H1 (cell line): ENCODE measurements at regions not wholly inside any gene's neighbourhood (a gene's known extent, or its start where the extent isn't known, plus 50 kb on each side); places are given as distances from the start of the nearest gene placed in this dataset.

ENCODE experiments used
- CHD7 ChIP-seq: fragments of 300-600 bp; sonication (generic); IDR thresholded peaks from 2 replicates; pipeline ENCODE4 v1.7.1; 2012; ENCODE audit warnings: low read length, moderate library complexity, mild to moderate bottlenecking, inconsistent platforms; ENCODE audit not compliant: insufficient replicate concordance
- EP300 ChIP-seq, 2 experiments: IDR thresholded peaks; 1 replicate in 1 of 2; 2 replicates in 1 of 2; pipeline ENCODE4 v1.6.1; 2011 to 2012; ENCODE audit warnings: low read depth in 2 of 2, low read length in 2 of 2, mild to moderate bottlenecking in 2 of 2, borderline replicate concordance in 1 of 2, inconsistent platforms in 1 of 2, moderate library complexity in 1 of 2
- FOSL1 ChIP-seq: IDR thresholded peaks from 2 replicates; pipeline ENCODE4 v1.6.1; 2011; ENCODE audit warnings: mild to moderate bottlenecking, low read depth, low read length, moderate library complexity; ENCODE audit not compliant: insufficient read depth
- GTF2F1 ChIP-seq: IDR thresholded peaks from 2 replicates; pipeline ENCODE4 v1.6.1; 2012; ENCODE audit warnings: low read depth, low read length, improper control_type of control experiment, borderline replicate concordance
- HDAC2 ChIP-seq, 2 experiments: fragments of 300-600 bp in 1 of 2; sonication (generic) in 1 of 2; IDR thresholded peaks; 2 replicates each; pipeline ENCODE4 v1.6.1; 2011 to 2012; ENCODE audit warnings: low read depth in 2 of 2, low read length in 2 of 2, mild to moderate bottlenecking in 2 of 2, moderate library complexity in 2 of 2, borderline replicate concordance in 1 of 2, inconsistent platforms in 1 of 2
- JUND ChIP-seq: IDR thresholded peaks from 2 replicates; pipeline ENCODE4 v1.6.1; 2011; ENCODE audit warnings: mild to moderate bottlenecking, improper control_type of control experiment, low read length
- SIX5 ChIP-seq: IDR thresholded peaks from 2 replicates; pipeline ENCODE4 v1.6.1; 2011; ENCODE audit warnings: mild to moderate bottlenecking, low read depth, low read length
- SP2 ChIP-seq: IDR thresholded peaks from 2 replicates; pipeline ENCODE4 v1.6.1; 2012; ENCODE audit warnings: mild to moderate bottlenecking, low read length, inconsistent platforms

GRCh38 chr10:37700886-37701780 lies 156.3 kb downstream of the ZNF248 start (continued):
- TF ChIP-seq CHD7 = no peak
- TF ChIP-seq FOSL1 = no peak
- TF ChIP-seq GTF2F1 = no peak
- TF ChIP-seq JUND = no peak
- TF ChIP-seq HDAC2 (IDR thresholded peaks at IDR 0.05; ENCODE audit: borderline replicate concordance in 1 of 2, low read depth in 2 of 2, low read length in 2 of 2) = no peak
- TF ChIP-seq EP300 (IDR thresholded peaks at IDR 0.05; ENCODE audit: borderline replicate concordance in 1 of 2, low read depth in 2 of 2, low read length in 2 of 2) = no peak
- TF ChIP-seq SIX5 = no peak
- no peak for TF ChIP-seq SP2
